ENCODE measurements at regions not wholly inside any gene's neighbourhood (a gene's known extent, or its start where the extent isn't known, plus 50 kb on each side); places are given as distances from the start of the nearest gene placed in this dataset.

DNA sequence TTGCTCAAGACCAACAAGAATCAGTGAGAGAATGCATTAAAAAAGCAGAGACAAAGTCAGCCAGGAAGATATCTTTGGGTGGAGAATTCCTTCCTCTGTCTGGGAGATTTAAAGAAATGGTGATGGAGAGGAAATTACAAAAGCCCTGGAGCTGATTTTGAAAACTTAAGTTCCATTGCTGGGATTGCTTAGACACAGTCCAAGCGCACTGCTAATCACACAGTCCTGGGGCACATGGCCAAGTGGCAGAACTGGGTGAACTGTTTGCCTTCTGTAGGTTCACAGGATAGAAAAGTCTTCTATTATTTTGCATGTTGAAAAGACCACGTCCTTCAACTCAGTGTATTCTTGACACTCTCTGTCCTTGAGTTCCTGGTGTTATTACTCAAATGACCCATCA is 284.9 kb upstream of the FBXL7 start:
- Histone ChIP-seq H3K36me3 (no peaks in the 10 kb centered on the region), H3K9me3 (no peaks in the 10 kb centered on the region), H3K4me3 (ENCODE audit: low read depth, low read length) (no peak overlapping the region), H3K27me3 (peaks cover 15% of the 10 kb centered on the region), H3K4me1 (no peaks in the 10 kb centered on the region; the same call in 1 of the 2 replicates)
- no peak for TF ChIP-seq CTCF (IDR thresholded peaks at IDR 0.05; ENCODE audit: low read depth, low read length)
- no peak for DNase-seq

GRCh38 chr5:15214010-15214409 is 286.0 kb upstream of the FBXL7 start:
- Histone ChIP-seq H3K9me3 (no peaks in the 10 kb centered on the region), H3K36me3 (no peaks in the 10 kb centered on the region), H3K27me3 (peaks cover 15% of the 10 kb centered on the region), H3K4me1 (no peaks in the 10 kb centered on the region; the same call in 1 of the 2 replicates), H3K4me3 (ENCODE audit: low read depth, low read length) (no peak overlapping the region)
- TF ChIP-seq CTCF (IDR thresholded peaks at IDR 0.05; ENCODE audit: low read depth, low read length), result no peak
- no peak for DNase-seq

DNA sequence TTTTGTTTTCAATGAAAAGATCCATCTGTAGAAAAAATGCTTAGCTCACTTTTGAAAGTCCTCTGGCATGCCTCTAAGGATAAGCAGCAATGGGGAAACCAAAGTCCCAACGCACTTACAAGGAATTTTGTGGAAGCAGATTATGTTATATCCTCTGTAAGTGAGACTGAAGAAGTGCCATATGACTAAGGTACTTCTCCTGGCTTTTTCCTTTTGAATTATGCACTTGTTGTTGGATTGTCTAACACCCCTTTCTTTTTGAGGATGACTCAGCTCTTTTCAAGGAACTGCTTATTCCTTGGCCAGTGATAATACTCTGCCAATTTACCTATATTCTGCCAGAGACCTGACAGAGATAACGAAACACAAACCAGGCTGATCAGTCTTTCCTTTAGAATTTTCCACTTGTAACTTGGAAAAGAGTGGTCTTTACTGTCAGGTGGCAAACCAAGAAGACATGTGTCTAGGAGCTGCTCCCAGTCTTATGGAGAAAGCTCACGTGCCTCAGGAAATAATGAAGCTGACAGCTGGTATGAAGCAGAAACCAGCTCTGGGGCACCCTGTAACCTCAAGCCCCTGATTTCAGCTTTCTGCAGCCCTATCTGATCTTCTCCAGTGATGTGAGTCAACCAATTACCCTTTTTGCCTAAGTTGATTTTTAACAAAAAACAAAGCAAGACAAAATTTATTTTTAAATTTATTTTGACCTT is 290.8 kb upstream of the FBXL7 start:
- TF ChIP-seq CTCF (IDR thresholded peaks at IDR 0.05; ENCODE audit: low read depth, low read length), result no peak
- no peak overlapping the region for H3K4me3 ChIP-seq (ENCODE audit: low read depth, low read length)
- no peaks in the 10 kb centered on the region for H3K9me3 ChIP-seq
- H3K36me3 ChIP-seq, result no peaks in the 10 kb centered on the region
- H3K4me1 ChIP-seq, result no peaks in the 10 kb centered on the region
- no peak for DNase-seq
- peaks cover 10% of the 10 kb centered on the region for H3K27me3 ChIP-seq

DNA sequence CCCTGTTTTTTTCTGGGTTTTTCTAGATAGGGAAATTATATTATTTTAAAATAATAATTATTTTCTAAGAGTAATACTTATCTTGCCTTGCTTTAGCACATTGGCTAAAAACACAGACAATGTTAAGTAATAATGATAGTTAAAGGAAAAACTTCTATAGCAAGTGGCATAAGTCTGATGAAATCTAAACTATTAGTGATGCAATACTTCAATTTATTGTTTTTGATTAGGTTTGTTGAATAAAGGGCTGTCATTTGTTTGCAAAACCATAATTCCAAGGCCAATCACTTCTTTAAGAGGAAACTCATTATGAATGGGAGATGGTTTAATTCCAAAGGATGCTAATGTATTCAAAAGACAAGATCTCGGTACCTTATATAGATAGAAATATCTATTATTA is 293.8 kb upstream of the FBXL7 start:
- Histone ChIP-seq H3K9me3 (no peaks in the 10 kb centered on the region), H3K4me3 (ENCODE audit: low read depth, low read length) (no peak overlapping the region), H3K36me3 (no peaks in the 10 kb centered on the region), H3K4me1 (no peaks in the 10 kb centered on the region), H3K27me3 (peaks cover 10% of the 10 kb centered on the region)
- TF ChIP-seq CTCF (IDR thresholded peaks at IDR 0.05; ENCODE audit: low read depth, low read length), result no peak
- DNase-seq, result no peak

DNA sequence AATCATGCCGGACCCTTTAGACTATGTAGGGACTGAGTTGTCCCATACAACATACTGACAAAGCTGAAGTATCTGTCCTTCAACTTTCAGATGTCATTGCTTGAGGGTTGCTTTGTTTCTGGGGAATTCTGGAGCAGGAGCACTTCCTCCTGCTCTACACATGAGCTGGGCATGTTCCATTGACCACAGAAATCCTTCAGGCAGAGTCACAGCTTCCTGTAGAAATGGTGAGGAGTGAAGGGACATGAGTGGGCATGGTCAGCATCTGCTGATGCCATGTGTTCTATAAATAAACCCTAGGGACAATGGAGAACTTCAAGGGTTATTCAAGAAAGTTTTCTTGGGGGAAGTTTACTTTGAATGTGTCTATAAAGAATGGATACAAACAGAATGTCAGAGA is 296.6 kb upstream of the FBXL7 start:
- Histone ChIP-seq H3K4me3 (ENCODE audit: low read depth, low read length) (no peak overlapping the region), H3K36me3 (no peaks in the 10 kb centered on the region), H3K27me3 (peaks cover 5% of the 10 kb centered on the region; the same call in 1 of the 2 replicates), H3K4me1 (no peaks in the 10 kb centered on the region), H3K9me3 (no peaks in the 10 kb centered on the region)
- DNase-seq, result no peak
- no peak for TF ChIP-seq CTCF (IDR thresholded peaks at IDR 0.05; ENCODE audit: low read depth, low read length)

DNA sequence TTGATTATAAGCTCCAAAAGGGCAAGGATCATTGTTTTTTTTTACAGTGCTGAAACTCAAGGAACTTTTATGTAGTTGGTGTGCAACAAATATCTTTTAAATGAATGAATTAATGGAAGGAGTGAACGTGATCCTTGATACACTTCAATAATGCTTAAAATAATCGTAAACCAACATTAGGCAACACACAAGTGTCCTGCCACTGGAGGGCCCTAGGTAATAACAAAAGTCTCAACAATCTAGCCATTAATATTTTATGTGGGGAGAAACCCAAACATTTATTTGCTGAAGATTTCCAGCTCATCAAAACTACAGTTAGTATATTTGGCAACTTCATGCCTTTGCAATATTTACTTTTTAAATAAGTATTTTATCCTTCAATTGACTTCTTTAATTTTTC is 309.0 kb upstream of the FBXL7 start:
- Histone ChIP-seq H3K9me3 (no peaks in the 10 kb centered on the region), H3K36me3 (no peaks in the 10 kb centered on the region), H3K4me3 (ENCODE audit: low read depth, low read length) (no peak overlapping the region), H3K27me3 (no peaks in the 10 kb centered on the region), H3K4me1 (no peaks in the 10 kb centered on the region)
- TF ChIP-seq CTCF (IDR thresholded peaks at IDR 0.05; ENCODE audit: low read depth, low read length), result no peak
- no peak for DNase-seq

All from BE2C (cell line).